HUDEP-2 (cell line): ENCODE measurements at regions not wholly inside any gene's neighbourhood (a gene's known extent, or its start where the extent isn't known, plus 50 kb on each side); places are given as distances from the start of the nearest gene placed in this dataset.
"Not testable (repeated sequence)": the region's sequence is repeated elsewhere in the genome, so short reads cannot be mapped to it uniquely, and the experiment has no call there.

Source experiments
- DNase-seq, 76 experiments: peaks; one replicate each; lab custom pipeline; 2025; ENCODE audit not compliant: unreplicated experiment in 76 of 76; lab: John Stamatoyannopoulos, UW

- DNase-seq = no peak
These were observed 101.0 kb upstream of the MTHFD1L start for GRCh38 chr6:150764334-150765066.

- no peak for DNase-seq
These were observed 100.3 kb upstream of the MTHFD1L start for GRCh38 chr6:150765067-150765764.

GRCh38 chr6:150766201-150766997 is 99.1 kb upstream of the MTHFD1L start:
- no peak for DNase-seq

GRCh38 chr6:150767161-150767560 is 98.3 kb upstream of the MTHFD1L start:
- no peak for DNase-seq

- no peak for DNase-seq
These were observed 97.9 kb upstream of the MTHFD1L start for GRCh38 chr6:150767571-150768018.

- DNase-seq = no peak
These were observed 94.9 kb upstream of the MTHFD1L start for GRCh38 chr6:150770637-150771036.

GRCh38 chr6:150773969-150774368 is 91.5 kb upstream of the MTHFD1L start:
- DNase-seq = no peak

GRCh38 chr6:150775415-150776203 is 89.9 kb upstream of the MTHFD1L start:
- DNase-seq = no peak

- DNase-seq = no peak
These were observed 87.8 kb upstream of the MTHFD1L start for GRCh38 chr6:150777736-150778135.

GRCh38 chr6:150783813-150784212 is 81.7 kb upstream of the MTHFD1L start:
- no peak for DNase-seq

GRCh38 chr6:150787429-150787828 is 78.1 kb upstream of the MTHFD1L start:
- DNase-seq = no peak

GRCh38 chr6:150788089-150788488 is 77.4 kb upstream of the MTHFD1L start:
- DNase-seq = no peak

GRCh38 chr6:150789906-150790305 is 75.6 kb upstream of the MTHFD1L start:
- not testable (repeated sequence) for DNase-seq

- no peak for DNase-seq
These were observed 73.8 kb upstream of the MTHFD1L start for GRCh38 chr6:150791717-150792116.

- DNase-seq = no peak
These were observed 67.6 kb upstream of the MTHFD1L start for GRCh38 chr6:150797949-150798348.

GRCh38 chr6:150799276-150799805 is 66.2 kb upstream of the MTHFD1L start:
- no peak for DNase-seq

- no peak for DNase-seq
These were observed 64.7 kb upstream of the MTHFD1L start for GRCh38 chr6:150800674-150801314.

GRCh38 chr6:150806790-150807189 is 58.7 kb upstream of the MTHFD1L start:
- DNase-seq = no peak

- DNase-seq = no peak
These were observed 52.0 kb upstream of the MTHFD1L start for GRCh38 chr6:150813319-150813992.
